BE2C (cell line): ENCODE measurements at regions not wholly inside any gene's neighbourhood (a gene's known extent, or its start where the extent isn't known, plus 50 kb on each side); places are given as distances from the start of the nearest gene placed in this dataset.

Experiments
- DNase-seq: peaks from one replicate; pipeline ENCODE4 v3.0.0-alpha.2; 2020
- H3K27me3 ChIP-seq: fragments of 250-450 bp; sonication (Bioruptor Pico); 2 replicates; pipeline ENCODE4 v1.5.1; 2020; ENCODE audit warnings: mild to moderate bottlenecking
- H3K36me3 ChIP-seq: fragments of 250-450 bp; sonication (Bioruptor Pico); 2 replicates; pipeline ENCODE4 v1.5.1; 2020; ENCODE audit warnings: mild to moderate bottlenecking
- H3K4me1 ChIP-seq: fragments of 250-450 bp; sonication (Bioruptor Pico); 2 replicates; pipeline ENCODE4 v1.5.1; 2020
- H3K4me3 ChIP-seq: 2 replicates; pipeline ENCODE4 v1.5.1; 2011; ENCODE audit warnings: low read depth, low read length
- H3K9me3 ChIP-seq: fragments of 250-450 bp; sonication (Bioruptor Pico); 2 replicates; pipeline ENCODE4 v1.5.1; 2020
- TF ChIP-seq, protein P1 (sequence below): IDR thresholded peaks from 2 replicates; pipeline ENCODE4 v1.5.1; 2012; ENCODE audit warnings: mild to moderate bottlenecking, low read depth, low read length

DNA sequence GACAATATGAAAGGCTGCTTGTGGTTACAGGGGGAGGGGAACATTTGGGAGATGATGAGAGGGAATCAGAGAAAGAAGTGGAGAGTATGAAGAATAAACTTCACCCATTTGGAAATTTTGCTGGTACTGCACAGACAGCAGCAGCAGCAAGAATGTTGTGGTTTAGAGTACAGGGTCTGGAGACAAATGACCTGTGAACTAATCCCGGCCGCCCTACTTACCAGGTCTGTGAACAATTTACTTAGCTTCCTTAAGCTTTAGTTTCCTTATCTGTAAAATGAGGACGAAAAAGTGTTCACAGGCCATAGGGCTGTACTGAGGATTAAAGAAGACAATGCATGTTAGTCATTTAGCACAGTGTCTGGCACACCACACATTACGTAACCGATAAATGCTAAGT is 685.4 kb upstream of the CELF4 start:
- no peaks in the 10 kb centered on the region for H3K27me3 ChIP-seq
- TF ChIP-seq, protein P1, sequence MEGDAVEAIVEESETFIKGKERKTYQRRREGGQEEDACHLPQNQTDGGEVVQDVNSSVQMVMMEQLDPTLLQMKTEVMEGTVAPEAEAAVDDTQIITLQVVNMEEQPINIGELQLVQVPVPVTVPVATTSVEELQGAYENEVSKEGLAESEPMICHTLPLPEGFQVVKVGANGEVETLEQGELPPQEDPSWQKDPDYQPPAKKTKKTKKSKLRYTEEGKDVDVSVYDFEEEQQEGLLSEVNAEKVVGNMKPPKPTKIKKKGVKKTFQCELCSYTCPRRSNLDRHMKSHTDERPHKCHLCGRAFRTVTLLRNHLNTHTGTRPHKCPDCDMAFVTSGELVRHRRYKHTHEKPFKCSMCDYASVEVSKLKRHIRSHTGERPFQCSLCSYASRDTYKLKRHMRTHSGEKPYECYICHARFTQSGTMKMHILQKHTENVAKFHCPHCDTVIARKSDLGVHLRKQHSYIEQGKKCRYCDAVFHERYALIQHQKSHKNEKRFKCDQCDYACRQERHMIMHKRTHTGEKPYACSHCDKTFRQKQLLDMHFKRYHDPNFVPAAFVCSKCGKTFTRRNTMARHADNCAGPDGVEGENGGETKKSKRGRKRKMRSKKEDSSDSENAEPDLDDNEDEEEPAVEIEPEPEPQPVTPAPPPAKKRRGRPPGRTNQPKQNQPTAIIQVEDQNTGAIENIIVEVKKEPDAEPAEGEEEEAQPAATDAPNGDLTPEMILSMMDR, result no peak
- no peak for DNase-seq
- no peaks in the 10 kb centered on the region for H3K9me3 ChIP-seq
- no peaks in the 10 kb centered on the region for H3K4me1 ChIP-seq
- no peaks in the 10 kb centered on the region for H3K36me3 ChIP-seq
- H3K4me3 ChIP-seq, result no peak overlapping the region

DNA sequence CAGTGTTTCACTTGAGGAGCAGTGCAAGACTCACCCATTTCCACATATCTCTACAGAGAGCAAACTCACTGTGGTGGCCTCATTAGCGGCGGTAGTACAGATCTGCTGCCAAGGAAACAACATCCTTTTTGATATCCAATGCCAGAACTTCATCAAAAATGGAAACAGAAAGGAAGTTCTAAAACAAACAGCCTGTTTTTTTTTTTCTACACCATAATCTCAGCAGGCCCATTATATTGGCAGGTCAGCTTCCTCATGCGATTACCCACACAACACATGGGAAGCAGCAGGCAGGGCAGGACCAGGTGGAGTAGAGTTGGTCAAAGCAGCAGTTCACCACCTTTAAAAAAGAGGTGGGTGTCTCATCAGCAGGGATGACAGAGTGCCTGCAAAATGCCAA is 678.9 kb upstream of the CELF4 start:
- no peak for DNase-seq
- TF ChIP-seq, protein P1, result no peak
- Histone ChIP-seq H3K4me3 (no peak overlapping the region), H3K4me1 (no peaks in the 10 kb centered on the region), H3K9me3 (no peaks in the 10 kb centered on the region), H3K36me3 (no peaks in the 10 kb centered on the region), H3K27me3 (no peaks in the 10 kb centered on the region)

DNA sequence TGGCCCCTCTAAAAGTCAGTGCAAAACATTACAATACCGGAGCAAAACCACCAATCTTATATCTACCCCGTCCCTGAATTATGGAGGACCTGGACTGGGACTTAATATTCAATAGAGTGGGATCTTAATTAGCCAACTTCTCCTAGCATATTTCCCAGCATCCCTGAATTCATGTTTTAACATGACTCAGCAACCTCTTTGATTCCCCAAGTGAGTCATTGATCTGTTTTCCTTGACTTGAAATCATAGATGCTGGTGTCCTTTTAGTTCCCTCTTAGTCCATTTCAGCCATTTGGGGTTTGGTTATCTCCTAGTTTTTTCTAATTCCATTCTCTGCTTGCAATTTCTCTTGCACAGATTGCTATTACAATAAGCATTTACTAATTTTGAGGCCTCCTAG is 677.7 kb upstream of the CELF4 start:
- DNase-seq, result no peak
- Histone ChIP-seq H3K4me1 (no peaks in the 10 kb centered on the region), H3K36me3 (no peaks in the 10 kb centered on the region), H3K4me3 (no peak overlapping the region), H3K9me3 (no peaks in the 10 kb centered on the region), H3K27me3 (no peaks in the 10 kb centered on the region)
- TF ChIP-seq, protein P1, result no peak

DNA sequence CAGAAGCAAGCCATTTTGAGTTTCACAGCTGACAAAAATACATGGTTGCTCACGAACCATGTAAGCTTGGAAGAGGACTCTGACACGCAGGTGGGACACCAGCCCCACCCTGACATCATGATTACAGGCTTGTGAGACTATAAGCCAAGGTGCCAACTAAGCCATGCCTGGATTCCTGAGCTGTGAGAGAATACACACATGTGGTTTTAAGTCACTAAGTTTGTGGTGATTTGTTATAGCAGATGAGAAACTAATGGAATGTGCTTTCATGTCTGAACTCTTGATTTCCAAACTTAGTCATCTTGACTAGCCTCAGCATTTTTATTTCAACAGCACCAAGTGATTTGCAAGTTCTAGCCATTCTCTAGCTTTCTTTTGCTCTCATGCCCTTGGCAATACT is 676.1 kb upstream of the CELF4 start:
- TF ChIP-seq, protein P1, result no peak
- Histone ChIP-seq H3K4me1 (no peaks in the 10 kb centered on the region), H3K4me3 (no peak overlapping the region), H3K36me3 (no peaks in the 10 kb centered on the region), H3K9me3 (no peaks in the 10 kb centered on the region), H3K27me3 (no peaks in the 10 kb centered on the region)
- no peak for DNase-seq

DNA sequence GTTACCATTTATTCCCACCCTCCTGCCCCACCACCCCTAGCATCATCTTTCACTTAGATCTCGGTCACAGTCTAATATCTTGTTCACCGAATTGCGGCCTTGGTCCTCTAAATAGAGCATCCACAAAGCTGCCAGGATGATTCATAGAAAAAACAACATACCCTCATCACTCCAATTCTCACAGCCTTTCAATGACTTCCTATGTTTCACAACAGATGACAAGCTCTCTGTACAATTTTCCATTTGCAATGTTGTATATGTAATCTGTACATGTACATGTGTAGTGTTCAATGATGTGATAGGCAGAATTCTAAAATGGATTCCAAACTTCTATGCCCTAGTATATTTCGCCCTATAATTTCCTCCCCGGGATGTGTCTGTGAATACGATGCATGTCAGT is 675.6 kb upstream of the CELF4 start:
- Histone ChIP-seq H3K9me3 (no peaks in the 10 kb centered on the region), H3K27me3 (no peaks in the 10 kb centered on the region), H3K36me3 (no peaks in the 10 kb centered on the region), H3K4me3 (no peak overlapping the region), H3K4me1 (no peaks in the 10 kb centered on the region)
- TF ChIP-seq, protein P1, result no peak
- DNase-seq, result no peak

DNA sequence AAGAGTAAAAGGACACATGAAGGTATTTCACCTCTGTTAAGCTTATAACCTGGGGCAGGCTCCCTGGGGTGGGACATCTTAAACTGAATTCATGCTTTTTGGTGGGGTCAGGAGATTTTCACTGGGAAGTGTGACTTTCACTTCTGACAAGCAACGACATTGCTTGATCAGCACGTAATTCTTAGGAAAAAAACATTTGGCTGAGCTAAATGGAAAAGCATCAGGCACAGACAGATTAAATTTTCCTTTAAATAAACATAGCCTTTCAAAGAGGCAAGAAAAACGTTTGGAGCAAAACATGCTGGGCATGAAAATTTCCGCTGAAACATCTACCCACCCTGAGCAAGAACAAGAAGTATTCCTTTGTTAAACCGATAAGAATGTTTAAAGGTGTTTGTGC is 674.0 kb upstream of the CELF4 start:
- Histone ChIP-seq H3K4me1 (no peaks in the 10 kb centered on the region), H3K9me3 (no peaks in the 10 kb centered on the region), H3K36me3 (no peaks in the 10 kb centered on the region), H3K4me3 (no peak overlapping the region), H3K27me3 (no peaks in the 10 kb centered on the region)
- DNase-seq, result no peak
- TF ChIP-seq, protein P1, result no peak
